Immature natural killer cell (primary cell): ENCODE measurements at regions not wholly inside any gene's neighbourhood (a gene's known extent, or its start where the extent isn't known, plus 50 kb on each side); places are given as distances from the start of the nearest gene placed in this dataset.
"Not testable (repeated sequence)": the region's sequence is repeated elsewhere in the genome, so short reads cannot be mapped to it uniquely, and the experiment has no call there.

Experiments used
- DNase-seq, 3 donors: peaks; one replicate each; pipeline ENCODE4 v3.0.0; 2022; ENCODE audit warnings: mixed read lengths in 1 of 3
- H3K27ac Mint-ChIP-seq, 6 donors: one replicate each; pipeline ENCODE4 v1.8.0; 2020; ENCODE audit warnings: mixed read lengths in 6 of 6, mild to moderate bottlenecking in 5 of 6, inconsistent platforms in 4 of 6, moderate library complexity in 3 of 6
- H3K27me3 Mint-ChIP-seq, 3 donors: one replicate each; pipeline ENCODE4 v1.8.0; 2020 to 2021; ENCODE audit warnings: low read depth in 3 of 3, mild to moderate bottlenecking in 3 of 3, mixed read lengths in 3 of 3, moderate library complexity in 3 of 3, inconsistent platforms in 1 of 3
- H3K36me3 Mint-ChIP-seq, 3 donors: one replicate each; pipeline ENCODE4 v1.8.0; 2020; ENCODE audit warnings: mixed read lengths in 3 of 3, inconsistent platforms in 2 of 3, mild to moderate bottlenecking in 2 of 3
- H3K4me1 Mint-ChIP-seq, 2 donors: one replicate each; pipeline ENCODE4 v1.8.0; 2020; ENCODE audit warnings: inconsistent platforms in 2 of 2, mild to moderate bottlenecking in 2 of 2, mixed read lengths in 2 of 2, moderate library complexity in 1 of 2
- H3K4me3 Mint-ChIP-seq, 5 donors: one replicate each; pipeline ENCODE4 v1.8.0; 2020; ENCODE audit warnings: mild to moderate bottlenecking in 5 of 5, mixed read lengths in 5 of 5, inconsistent platforms in 3 of 5, moderate library complexity in 3 of 5
- H3K9me3 Mint-ChIP-seq, 6 donors: one replicate each; pipeline ENCODE4 v1.8.0; 2020; ENCODE audit warnings: mild to moderate bottlenecking in 6 of 6, mixed read lengths in 6 of 6, inconsistent platforms in 4 of 6, moderate library complexity in 3 of 6

DNA sequence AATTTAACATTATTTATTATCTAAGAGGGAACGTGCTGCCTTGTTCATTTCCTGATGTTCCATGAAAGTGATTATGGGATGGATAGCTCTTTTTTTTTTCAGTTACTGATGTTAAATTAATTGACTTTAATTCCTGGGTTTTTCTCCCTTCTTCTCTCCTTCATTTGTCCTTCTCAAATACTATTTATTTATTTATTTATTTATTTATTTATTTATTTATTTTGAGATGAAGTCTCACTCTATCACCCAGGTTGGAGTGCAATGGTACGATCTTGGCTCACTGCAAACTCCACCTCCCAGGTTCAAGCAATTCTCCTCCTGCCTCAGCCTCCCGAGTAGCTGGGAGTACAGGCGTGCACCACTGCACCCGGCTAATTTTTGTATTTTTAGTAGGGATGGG lies 127.4 kb upstream of the KIF5B start:
- not testable (repeated sequence) for H3K36me3 Mint-ChIP-seq, H3K27ac Mint-ChIP-seq

GRCh38 chr10:32182476-32182875 lies 126.3 kb upstream of the KIF5B start:
- no peaks in the 10 kb centered on the region for H3K4me1 Mint-ChIP-seq
- H3K36me3 Mint-ChIP-seq = no peaks in the 10 kb centered on the region

More for the DNA sequence above, 127.4 kb upstream of the KIF5B start:
- not testable (repeated sequence) for H3K27me3 Mint-ChIP-seq, H3K4me1 Mint-ChIP-seq, H3K9me3 Mint-ChIP-seq, H3K4me3 Mint-ChIP-seq, DNase-seq

DNA sequence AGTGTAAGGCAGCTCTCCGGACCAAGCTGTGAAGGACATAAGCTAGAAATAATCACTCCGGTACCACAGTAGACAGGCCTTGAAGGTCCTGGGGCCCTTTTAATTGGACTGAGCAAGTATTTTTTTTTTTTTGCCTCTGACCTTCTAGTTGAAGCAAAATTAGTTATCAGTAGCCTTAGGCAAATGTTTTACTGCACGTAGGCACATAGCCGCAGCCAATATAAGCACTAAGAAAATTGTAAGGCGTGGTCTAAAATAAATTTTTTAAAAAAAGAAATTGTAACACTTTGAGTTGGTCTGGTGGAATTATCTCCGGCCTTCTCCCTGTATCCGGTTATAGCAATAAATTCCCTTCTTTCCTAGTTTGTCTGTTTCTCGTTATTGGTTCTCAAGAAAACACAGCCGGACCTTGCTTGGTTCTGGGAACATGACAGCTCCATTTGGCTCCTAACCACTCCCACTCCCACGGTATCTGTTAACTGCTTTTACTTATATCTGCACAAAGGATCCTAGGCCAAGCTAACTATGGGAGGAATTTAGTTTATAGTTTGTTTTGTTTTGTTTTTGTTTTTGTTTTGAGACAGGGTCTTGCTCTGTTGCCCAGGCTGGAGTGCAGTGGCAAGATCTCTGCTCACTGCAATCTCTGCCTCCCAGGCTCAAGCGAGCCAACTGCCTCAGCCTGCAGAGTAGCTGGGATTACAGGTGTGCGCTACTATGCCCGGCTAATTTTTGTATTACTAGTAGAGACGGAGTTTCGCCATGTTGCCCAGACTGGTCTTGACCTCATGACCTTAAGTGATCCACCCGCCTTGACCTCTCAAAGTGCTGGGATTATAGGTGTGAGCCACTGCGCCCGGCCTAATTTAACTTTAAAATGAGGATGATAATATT lies 124.4 kb upstream of the KIF5B start:
- Mint-ChIP-seq H3K4me1 (no peaks in the 10 kb centered on the region), H3K27ac (no peak overlapping the region), H3K36me3 (no peaks in the 10 kb centered on the region), H3K4me3 (no peak overlapping the region), H3K27me3 (peaks cover 2 to 4% (median 2%) of the 10 kb centered on the region in 3 donors), H3K9me3 (no peaks in the 10 kb centered on the region)
- DNase-seq = no peak

More at GRCh38 chr10:32182476-32182875, 126.3 kb upstream of the KIF5B start:
- no peak for DNase-seq
- H3K4me3 Mint-ChIP-seq = no peak overlapping the region
- peaks cover 0 to 5% (median 2%) of the 10 kb centered on the region in 3 donors for H3K27me3 Mint-ChIP-seq
- H3K27ac Mint-ChIP-seq = no peak overlapping the region
- H3K9me3 Mint-ChIP-seq = no peaks in the 10 kb centered on the region

GRCh38 chr10:32179836-32180235 lies 123.6 kb upstream of the KIF5B start:
- no peak overlapping the region for H3K27ac Mint-ChIP-seq
- H3K27me3 Mint-ChIP-seq = peaks cover 2 to 4% (median 2%) of the 10 kb centered on the region in 3 donors
- H3K36me3 Mint-ChIP-seq = no peaks in the 10 kb centered on the region
- no peak overlapping the region for H3K4me3 Mint-ChIP-seq
- H3K4me1 Mint-ChIP-seq = no peaks in the 10 kb centered on the region
- no peak for DNase-seq
- H3K9me3 Mint-ChIP-seq = no peaks in the 10 kb centered on the region

DNA sequence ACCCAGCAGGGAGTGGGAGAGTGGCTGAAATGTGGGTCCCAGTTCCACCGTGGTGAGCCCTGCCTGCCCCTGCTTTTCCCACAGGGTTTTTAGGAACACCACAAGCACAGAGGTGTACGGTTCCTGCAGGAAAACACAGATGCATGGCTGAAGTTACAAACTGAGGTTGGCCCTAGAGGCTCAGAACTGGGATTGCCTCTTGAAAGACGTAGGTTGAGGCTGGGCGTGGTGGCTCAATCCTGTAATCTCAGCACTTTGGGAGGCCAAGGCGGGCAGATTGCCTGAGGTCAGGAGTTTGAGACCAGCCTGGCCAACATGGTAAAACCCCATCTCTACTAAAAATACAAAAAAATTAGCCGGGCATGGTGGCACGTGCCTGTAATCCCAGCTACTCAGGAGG lies 121.4 kb upstream of the KIF5B start:
- H3K4me1 Mint-ChIP-seq, DNase-seq, H3K27me3 Mint-ChIP-seq, H3K9me3 Mint-ChIP-seq, H3K4me3 Mint-ChIP-seq, H3K36me3 Mint-ChIP-seq, H3K27ac Mint-ChIP-seq: not testable (repeated sequence)

- no peak for DNase-seq
- Mint-ChIP-seq H3K4me3 (no peak overlapping the region), H3K36me3 (no peaks in the 10 kb centered on the region), H3K4me1 (no peaks in the 10 kb centered on the region), H3K27me3 (peaks cover 2 to 3% (median 2%) of the 10 kb centered on the region in 3 donors), H3K27ac (no peak overlapping the region), H3K9me3 (no peaks in the 10 kb centered on the region)
These were observed 119.4 kb upstream of the KIF5B start for GRCh38 chr10:32175629-32176028.

DNA sequence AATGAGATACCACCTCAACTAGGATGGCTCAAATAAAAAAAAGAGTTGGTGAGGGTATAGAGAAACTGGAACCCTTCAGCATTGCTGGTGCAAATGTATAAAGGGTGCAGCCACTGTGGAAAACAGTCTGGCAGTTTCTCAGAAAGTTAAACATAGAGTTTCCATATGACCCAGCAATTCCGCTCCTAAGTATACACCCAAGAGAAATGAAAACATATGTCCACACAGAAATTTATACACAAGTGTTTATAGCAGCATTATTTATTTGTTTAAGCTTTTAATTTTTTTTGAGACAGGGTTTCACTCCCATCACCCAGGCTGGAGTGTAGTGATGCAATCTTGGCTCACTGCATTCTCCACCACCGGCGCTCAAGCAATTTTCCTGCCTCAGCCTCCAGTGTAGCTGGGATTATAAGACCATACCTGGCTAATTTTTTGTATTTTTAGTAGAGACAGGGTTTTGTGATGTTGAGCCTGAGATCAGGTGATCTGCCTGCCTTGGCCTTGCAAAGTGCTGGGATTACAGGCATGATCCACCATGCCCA lies 118.2 kb upstream of the KIF5B start:
- H3K36me3 Mint-ChIP-seq = no peaks in the 10 kb centered on the region
- H3K27ac Mint-ChIP-seq = no peak overlapping the region
- H3K9me3 Mint-ChIP-seq = no peaks in the 10 kb centered on the region
- DNase-seq = no peak
- no peak overlapping the region for H3K4me3 Mint-ChIP-seq
- peaks cover 2 to 5% (median 2%) of the 10 kb centered on the region in 3 donors for H3K27me3 Mint-ChIP-seq
- no peaks in the 10 kb centered on the region for H3K4me1 Mint-ChIP-seq

- no peaks in the 10 kb centered on the region for H3K36me3 Mint-ChIP-seq
These were observed 115.0 kb upstream of the KIF5B start for GRCh38 chr10:32171204-32171603.

DNA sequence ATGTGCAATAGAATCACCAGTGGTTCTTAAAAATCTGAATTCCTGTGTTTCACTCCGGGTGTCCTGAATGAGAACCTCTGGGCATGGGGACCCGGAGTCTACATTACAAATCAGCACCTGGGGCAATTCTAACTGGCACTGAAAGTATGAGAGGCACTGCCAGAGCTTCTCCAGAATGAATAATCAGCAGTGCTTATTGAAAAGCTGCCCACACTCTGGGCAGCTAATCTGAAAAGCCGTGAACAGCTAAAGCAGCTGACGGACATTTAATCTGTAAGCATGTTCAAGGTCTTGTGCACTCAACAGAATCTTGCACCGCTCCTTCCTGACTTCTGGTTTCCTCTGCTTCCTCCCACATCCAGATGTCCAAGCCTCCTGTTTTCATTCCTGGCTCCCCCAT lies 113.3 kb upstream of the KIF5B start:
- DNase-seq = no peak
- H3K4me1 Mint-ChIP-seq = no peaks in the 10 kb centered on the region
- H3K27ac Mint-ChIP-seq = peak overlapping the region in 1 of 6 donors; percentile 5

More at GRCh38 chr10:32171204-32171603, 115.0 kb upstream of the KIF5B start:
- no peak for DNase-seq
- Mint-ChIP-seq H3K9me3 (no peaks in the 10 kb centered on the region), H3K4me1 (no peaks in the 10 kb centered on the region), H3K4me3 (no peak overlapping the region), H3K27ac (no peak overlapping the region), H3K27me3 (peaks cover 0 to 7% (median 1%) of the 10 kb centered on the region in 3 donors)

GRCh38 chr10:32167450-32167849 lies 111.2 kb upstream of the KIF5B start:
- H3K27me3 Mint-ChIP-seq = peaks cover 0 to 6% (median 2%) of the 10 kb centered on the region in 3 donors
- DNase-seq = no peak
- H3K27ac Mint-ChIP-seq = no peak overlapping the region
- no peaks in the 10 kb centered on the region for H3K9me3 Mint-ChIP-seq
- H3K4me3 Mint-ChIP-seq = no peak overlapping the region
- no peaks in the 10 kb centered on the region for H3K36me3 Mint-ChIP-seq
- no peaks in the 10 kb centered on the region for H3K4me1 Mint-ChIP-seq

More for the DNA sequence above, 113.3 kb upstream of the KIF5B start:
- Mint-ChIP-seq H3K36me3 (no peaks in the 10 kb centered on the region), H3K4me3 (no peak overlapping the region), H3K9me3 (no peaks in the 10 kb centered on the region), H3K27me3 (peaks cover 0 to 8% (median 0%) of the 10 kb centered on the region in 3 donors)

- Mint-ChIP-seq H3K9me3 (no peaks in the 10 kb centered on the region), H3K36me3 (no peaks in the 10 kb centered on the region), H3K4me1 (no peaks in the 10 kb centered on the region), H3K27me3 (peaks cover 0 to 6% (median 2%) of the 10 kb centered on the region in 3 donors), H3K4me3 (no peak overlapping the region), H3K27ac (no peak overlapping the region)
- no peak for DNase-seq
These were observed 110.1 kb upstream of the KIF5B start for GRCh38 chr10:32166365-32166764.

DNA sequence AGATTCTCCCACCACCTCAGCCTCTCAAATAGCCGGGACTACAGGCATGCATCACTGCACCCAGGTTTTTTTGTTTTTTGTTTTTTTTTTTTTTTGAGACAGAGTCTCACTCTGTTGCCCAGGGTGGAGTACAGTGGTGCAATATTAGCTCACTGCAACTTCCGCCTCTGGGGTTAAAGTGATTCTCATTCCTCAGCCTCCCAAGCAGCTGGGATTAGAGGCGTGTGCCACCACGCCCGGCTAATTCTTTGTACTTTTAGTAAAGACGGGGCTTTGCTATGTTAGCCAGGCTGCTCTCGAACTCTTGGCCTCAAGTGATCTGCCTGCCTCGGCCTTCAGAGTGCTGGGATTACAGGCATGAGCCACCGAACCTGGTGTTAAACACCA lies 107.5 kb upstream of the KIF5B start:
- Mint-ChIP-seq H3K4me3 (no peak overlapping the region), H3K27ac (no peak overlapping the region), H3K9me3 (no peaks in the 10 kb centered on the region), H3K27me3 (peaks cover 0 to 7% (median 2%) of the 10 kb centered on the region in 3 donors), H3K4me1 (no peaks in the 10 kb centered on the region), H3K36me3 (no peaks in the 10 kb centered on the region)
- no peak for DNase-seq

DNA sequence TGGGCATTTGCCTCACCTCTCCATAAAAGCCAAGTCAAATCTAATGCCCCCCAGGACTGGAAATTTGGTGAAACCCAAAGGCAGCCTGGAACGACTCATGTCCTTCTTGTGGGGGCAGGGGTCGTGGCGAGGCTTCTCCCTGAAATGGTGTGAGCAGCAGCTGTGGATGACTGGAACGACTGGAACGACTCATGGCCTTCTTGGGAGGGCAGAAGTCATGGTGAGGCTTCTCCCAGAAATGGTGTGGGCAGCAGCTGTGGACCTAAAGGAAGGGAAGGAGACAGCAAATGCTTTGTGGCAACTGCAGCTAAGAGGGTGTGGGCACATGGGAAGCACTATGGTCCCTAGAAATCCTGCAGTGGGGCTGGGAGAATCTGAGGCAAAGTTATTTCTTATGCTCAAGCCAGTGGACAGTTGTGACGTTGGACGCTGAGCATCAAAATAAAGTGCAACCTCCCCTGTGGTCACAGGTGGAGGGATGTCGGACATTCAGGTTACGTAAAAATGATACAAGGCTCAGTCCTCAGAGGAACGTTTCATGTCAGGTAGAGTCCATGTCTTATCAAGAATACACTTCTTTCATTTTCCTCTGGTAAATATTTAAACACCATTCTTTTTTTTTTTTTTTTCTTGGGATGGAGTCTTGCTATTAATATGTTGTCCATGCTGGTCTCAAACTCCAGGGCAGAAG lies 107.0 kb upstream of the KIF5B start:
- H3K27ac Mint-ChIP-seq = no peak overlapping the region
- no peaks in the 10 kb centered on the region for H3K9me3 Mint-ChIP-seq
- H3K4me3 Mint-ChIP-seq = no peak overlapping the region
- H3K4me1 Mint-ChIP-seq = no peaks in the 10 kb centered on the region
- H3K27me3 Mint-ChIP-seq = peaks cover 0 to 5% (median 2%) of the 10 kb centered on the region in 3 donors
- no peaks in the 10 kb centered on the region for H3K36me3 Mint-ChIP-seq
- no peak for DNase-seq

DNA sequence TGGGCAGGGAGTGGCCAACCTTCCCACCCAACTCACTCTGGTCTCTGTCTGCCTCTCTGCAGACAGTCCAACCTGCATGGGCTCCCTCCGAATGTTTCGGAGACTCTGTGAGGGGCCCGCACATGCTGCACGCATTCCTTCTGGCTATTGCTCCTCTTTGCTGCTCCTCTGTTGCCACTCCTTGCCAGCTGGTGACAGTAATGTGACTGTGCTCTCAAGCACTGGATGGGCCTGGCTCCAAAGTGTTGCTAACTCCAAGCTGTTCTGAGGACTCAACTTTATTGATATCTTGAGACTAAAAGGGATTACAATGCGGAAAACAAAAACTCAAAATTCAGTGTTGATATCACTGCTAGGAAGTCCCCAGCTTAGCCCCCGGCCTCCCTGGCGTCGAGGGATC lies 105.4 kb upstream of the KIF5B start:
- DNase-seq = no peak
- peaks cover 0 to 5% (median 2%) of the 10 kb centered on the region in 3 donors for H3K27me3 Mint-ChIP-seq
- no peaks in the 10 kb centered on the region for H3K4me1 Mint-ChIP-seq
- no peaks in the 10 kb centered on the region for H3K9me3 Mint-ChIP-seq
- no peak overlapping the region for H3K27ac Mint-ChIP-seq
- H3K4me3 Mint-ChIP-seq = no peak overlapping the region
- no peaks in the 10 kb centered on the region for H3K36me3 Mint-ChIP-seq
